ENCODE measurements at regions not wholly inside any gene's neighbourhood (a gene's known extent, or its start where the extent isn't known, plus 50 kb on each side); places are given as distances from the start of the nearest gene placed in this dataset.
"Not testable (repeated sequence)": the region's sequence is repeated elsewhere in the genome, so short reads cannot be mapped to it uniquely, and the experiment has no call there.

DNA sequence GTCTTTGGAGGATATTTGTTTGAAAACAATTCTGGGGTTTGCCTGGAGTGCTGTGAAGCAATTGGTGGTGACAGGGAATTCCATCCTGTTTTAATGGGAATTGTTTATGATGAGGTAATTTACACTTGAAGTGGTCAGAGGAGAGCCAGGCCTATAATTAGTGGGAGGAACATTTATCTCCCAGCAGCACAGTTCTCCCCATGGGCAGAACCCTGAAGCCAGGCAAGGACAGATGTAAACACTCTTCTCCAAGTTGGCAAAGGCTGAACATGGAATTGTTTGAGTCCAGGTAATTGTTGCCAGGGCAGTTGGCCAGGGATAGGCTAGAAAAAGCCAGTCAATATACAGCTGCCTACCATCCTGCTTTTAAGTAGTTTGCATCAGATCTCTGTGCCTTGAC lies 789.7 kb downstream of the FRK start:
- DNase-seq (ENCODE audit: low spot score) = no peak

- no peak for DNase-seq (ENCODE audit: low spot score)
Measured at GRCh38 chr6:115241373-115241772, 819.3 kb downstream of the FRK start.

DNA sequence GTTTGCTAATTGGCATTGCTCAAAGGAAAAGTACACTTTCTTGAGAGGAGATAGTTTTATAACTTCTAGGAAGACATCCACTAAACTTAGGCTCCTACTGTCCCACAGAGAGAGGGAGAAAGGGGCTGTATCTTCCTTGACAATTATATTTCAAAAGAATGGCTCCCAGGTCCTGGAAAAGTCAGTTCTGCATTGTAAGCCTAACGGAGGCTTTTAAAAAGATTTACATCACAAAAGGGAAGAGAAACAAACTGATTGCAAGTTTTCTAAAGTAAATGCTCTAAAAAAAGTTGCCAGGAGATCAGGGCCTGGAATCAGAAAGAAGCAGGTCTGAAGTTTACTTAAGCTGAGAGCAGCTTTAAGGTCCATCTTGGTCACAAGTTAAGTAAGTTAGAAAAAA lies 839.5 kb downstream of the FRK start:
- no peak for DNase-seq (ENCODE audit: low spot score)

DNA sequence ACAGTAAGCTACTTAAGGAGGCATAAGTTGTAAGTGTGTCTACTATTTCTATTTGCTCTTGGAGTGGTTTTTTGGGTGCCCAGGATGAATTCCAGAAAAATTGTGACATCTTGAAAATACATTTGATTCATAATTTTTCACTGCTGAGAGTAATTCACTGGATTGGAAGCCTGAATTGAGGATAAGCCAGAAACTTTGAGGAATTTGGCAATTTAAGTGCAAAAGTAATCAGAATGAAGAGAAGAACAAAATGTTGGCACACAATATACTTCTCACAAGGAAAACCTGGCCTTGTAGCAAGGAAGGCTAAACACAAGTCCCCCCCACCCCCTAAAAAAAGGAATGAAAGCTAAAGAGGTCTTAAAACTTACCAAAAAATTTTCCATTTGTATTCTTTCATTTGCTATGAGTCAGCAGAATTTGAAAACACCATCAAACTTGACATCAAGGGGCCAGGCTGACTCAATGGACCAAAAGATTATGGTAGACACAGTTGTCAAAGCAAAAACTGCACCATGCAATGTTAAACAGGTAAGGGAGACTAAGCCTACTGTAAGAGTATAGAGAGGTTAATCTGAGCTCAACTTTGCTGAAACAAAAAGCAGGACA lies 840.0 kb downstream of the FRK start:
- no peak for DNase-seq (ENCODE audit: low spot score)

DNA sequence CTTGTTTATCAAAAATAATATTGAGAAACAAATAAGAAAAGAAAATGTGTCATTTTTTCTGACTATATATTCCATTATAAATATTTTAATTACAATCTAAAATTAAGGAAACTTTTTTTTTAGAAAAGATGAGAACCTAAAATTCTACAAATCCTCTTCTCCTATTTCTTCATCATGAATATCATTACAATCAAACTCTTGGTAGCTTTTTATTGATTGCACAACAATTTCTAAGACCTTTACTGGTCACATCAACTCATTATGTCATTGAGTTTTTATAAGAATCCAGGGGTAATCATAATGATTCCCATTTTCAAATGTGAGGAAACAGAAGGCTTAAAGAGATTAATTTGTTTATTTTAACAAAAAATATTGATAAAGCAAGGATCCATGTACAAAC lies 841.0 kb downstream of the FRK start:
- no peak for DNase-seq (ENCODE audit: low spot score)

- DNase-seq (ENCODE audit: low spot score) = no peak
Measured at GRCh38 chr6:115216835-115217234, 843.9 kb downstream of the FRK start.

DNA sequence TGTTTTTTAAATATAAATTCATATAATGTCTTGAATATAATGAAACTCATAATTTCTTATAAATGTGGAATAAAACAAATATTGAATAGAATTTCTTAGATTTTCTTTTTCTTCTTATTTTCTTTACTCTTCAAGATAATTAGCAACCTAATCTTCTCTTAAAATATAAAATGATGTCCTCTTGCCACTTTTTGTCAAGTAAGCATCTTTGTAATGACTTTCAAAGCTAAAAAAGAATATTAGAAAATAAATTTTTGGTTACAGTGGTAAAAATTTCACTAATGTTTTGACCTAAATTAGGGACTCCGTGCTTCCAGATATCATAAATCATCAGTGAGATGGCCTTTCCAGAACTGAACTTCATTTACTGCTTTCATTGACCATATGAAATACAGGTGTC lies 846.4 kb downstream of the FRK start:
- DNase-seq (ENCODE audit: low spot score) = no peak

DNA sequence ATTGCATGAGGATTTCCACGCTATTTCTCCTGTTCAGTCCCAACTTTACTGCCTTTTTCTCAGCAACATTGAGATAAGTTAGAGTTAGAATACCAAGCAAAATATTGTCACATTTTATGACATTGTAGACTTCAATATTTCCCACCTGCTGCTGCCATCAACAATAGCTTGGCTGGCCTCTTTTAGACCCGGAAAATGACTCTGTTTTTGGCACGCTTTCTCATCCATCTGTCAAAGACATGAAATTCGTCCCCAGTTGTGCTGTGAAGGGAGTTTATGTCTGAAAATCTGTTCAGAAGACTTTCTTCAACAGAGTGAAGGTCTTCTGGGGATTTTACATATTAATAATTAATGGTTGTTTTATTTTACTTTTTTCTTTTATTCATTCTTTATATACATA lies 857.3 kb downstream of the FRK start:
- DNase-seq (ENCODE audit: low spot score) = no peak

GRCh38 chr6:115194981-115195638 lies 852.3 kb upstream of the HS3ST5 start:
- no peak for DNase-seq (ENCODE audit: low spot score)

DNA sequence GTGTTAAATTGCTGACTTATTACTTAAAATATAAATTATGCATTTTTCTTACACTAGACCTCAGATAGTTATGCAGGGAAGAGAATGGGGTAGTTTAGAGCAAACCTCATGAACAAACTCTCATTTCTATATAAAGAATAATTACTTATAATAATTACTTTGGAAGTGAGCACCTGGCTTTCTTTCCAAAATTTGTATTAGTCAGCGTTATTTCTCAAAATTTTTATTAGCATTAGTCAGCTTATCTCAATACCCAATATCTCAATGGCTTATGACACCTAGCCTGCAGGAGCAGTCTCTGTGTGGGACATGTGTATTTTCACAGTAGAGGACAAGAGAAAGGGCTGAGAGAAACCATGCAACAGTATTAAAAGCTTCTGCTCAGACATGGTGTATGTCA lies 849.2 kb upstream of the HS3ST5 start:
- no peak for DNase-seq (ENCODE audit: low spot score)

- no peak for DNase-seq (ENCODE audit: low spot score)
Measured at GRCh38 chr6:115190534-115190933, 847.7 kb upstream of the HS3ST5 start.

GRCh38 chr6:115175456-115175855 lies 832.6 kb upstream of the HS3ST5 start:
- not testable (repeated sequence) for DNase-seq (ENCODE audit: low spot score)

- DNase-seq (ENCODE audit: low spot score) = not testable (repeated sequence)
Measured at GRCh38 chr6:115165912-115166311, 823.1 kb upstream of the HS3ST5 start.

DNA sequence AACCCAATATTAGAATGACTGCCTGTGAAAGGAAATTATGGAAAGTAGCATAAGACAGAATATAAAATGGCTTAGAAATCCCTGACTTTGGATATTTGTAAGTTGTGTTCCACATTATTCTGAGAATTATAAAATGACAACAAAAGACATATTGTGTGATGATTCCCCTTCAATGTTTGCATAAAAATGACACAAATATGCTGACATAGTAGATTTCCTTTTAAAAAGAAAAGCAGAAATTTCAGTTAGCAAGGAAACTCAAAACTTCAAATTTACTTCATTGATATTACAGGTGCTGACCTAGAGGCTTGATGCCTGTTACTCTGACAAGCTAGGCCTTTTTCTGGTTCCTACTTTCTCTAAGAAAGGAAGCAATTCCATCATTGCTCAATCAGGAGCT lies 816.9 kb upstream of the HS3ST5 start:
- no peak for DNase-seq (ENCODE audit: low spot score)

DNA sequence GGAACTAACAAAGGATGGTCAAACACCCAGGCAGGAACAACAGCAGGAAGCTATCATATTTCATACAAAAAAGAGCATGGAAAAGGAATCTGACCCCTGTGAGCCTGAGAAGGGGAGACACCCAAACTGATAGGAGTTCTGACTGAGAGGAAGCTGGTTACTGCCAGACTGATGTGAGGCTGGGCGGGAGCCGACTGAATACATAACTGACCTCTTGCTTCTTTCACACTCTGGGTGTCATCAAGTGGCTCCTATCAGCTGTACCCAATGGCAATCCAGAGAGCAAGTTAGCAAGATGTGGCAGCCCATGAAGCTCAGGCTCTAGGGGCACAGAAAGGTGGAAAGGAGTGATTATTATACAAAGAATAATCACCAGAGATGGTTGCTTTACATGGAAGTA lies 795.1 kb upstream of the HS3ST5 start:
- no peak for DNase-seq (ENCODE audit: low spot score)

- DNase-seq (ENCODE audit: low spot score) = no peak
Measured at GRCh38 chr6:115133790-115134189, 791.0 kb upstream of the HS3ST5 start.

GRCh38 chr6:115131709-115132490 lies 789.1 kb upstream of the HS3ST5 start:
- no peak for DNase-seq (ENCODE audit: low spot score)

GRCh38 chr6:115121513-115121912 lies 778.7 kb upstream of the HS3ST5 start:
- DNase-seq (ENCODE audit: low spot score) = not testable (repeated sequence)

GRCh38 chr6:115120391-115120790 lies 777.6 kb upstream of the HS3ST5 start:
- no peak for DNase-seq (ENCODE audit: low spot score)

GRCh38 chr6:115091461-115091860 lies 748.6 kb upstream of the HS3ST5 start:
- no peak for DNase-seq (ENCODE audit: low spot score)

DNA sequence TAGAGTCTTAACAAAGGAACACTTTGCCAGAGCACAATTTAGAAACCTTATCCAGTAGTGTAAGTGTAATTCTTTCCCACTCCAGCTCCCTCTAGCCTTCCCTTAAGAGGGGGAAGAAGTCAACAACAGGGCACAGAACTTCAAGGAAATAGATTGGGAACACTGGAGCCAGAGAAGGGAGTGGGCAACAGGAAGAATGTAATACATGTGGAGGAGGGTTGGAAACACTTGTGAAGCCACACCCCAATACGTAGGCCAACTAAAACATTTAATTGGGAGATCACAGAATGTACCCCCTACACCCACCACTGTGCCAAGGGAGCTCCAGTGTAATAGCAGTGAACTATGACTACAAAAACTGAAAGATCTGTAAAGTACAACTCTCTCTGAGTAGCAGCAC lies 735.7 kb upstream of the HS3ST5 start:
- no peak for DNase-seq (ENCODE audit: low spot score)

- no peak for DNase-seq (ENCODE audit: low spot score)
Measured at GRCh38 chr6:115071962-115072361, 729.1 kb upstream of the HS3ST5 start.

Data from ureter (tissue), 1 donor.